HepG2 (cell line): ENCODE measurements at regions not wholly inside any gene's neighbourhood (a gene's known extent, or its start where the extent isn't known, plus 50 kb on each side); places are given as distances from the start of the nearest gene placed in this dataset.

Source experiments
- ATAC-seq: fragments of 200-7000 bp; cut with Tn5 transposase; 3 replicates; pipeline ENCODE4 v1.9.1; 2020; ENCODE audit warnings: mild to moderate bottlenecking, moderate library complexity
- BruUV-seq: library from RNA; stranded (reverse); fragments of 400-500 nt; replicated peaks from 2 replicates; lab custom pipeline; 2021; lab: Mats Ljungman, UMichigan
- CTCF ChIA-PET: fragments of 300-600 bp; formaldehyde crosslinking; extraction: SDS; loops from one replicate; lab custom pipeline; 2021; ENCODE audit warnings: low total read pairs, inconsistent platforms, low intra/inter-chr PET ratio; lab: Yijun Ruan, JAX
- POLR2A ChIA-PET: fragments of 350-600 bp; sonication (Branson Sonifier 250); formaldehyde crosslinking; loops from one replicate; lab custom pipeline; 2020; ENCODE audit warnings: antibody characterized with exemption, inconsistent platforms; lab: Yijun Ruan, JAX
- DNase-seq: peaks from one replicate; pipeline ENCODE4 v3.0.0-alpha.2; 2015; ENCODE audit warnings: low spot score
- FAIRE-seq: peaks from 3 replicates; lab custom pipeline; 2011; peaks lifted over from hg19 to GRCh38; lab: Jason Lieb, UNC
- H2AFZ ChIP-seq: one replicate; pipeline ENCODE4 v1.6.1; 2011; ENCODE audit warnings: low read length, inconsistent platforms
- H3K27ac ChIP-seq: fragments of 300-600 bp; 3 replicates; pipeline ENCODE4 v1.8.0; 2011; ENCODE audit warnings: mixed run types, mild to moderate bottlenecking, mixed read lengths, low read length, inconsistent platforms; ENCODE audit not compliant: insufficient read depth; ENCODE audit errors: extremely low read length
- H3K27me3 ChIP-seq, 2 experiments: fragments of 200-600 bp in 1 of 2; 2 replicates in 1 of 2; 3 replicates in 1 of 2; pipeline versions ENCODE4 v1.6.0 to v1.8.0; 2011; ENCODE audit warnings: low read length in 2 of 2, mild to moderate bottlenecking in 2 of 2, moderate library complexity in 2 of 2, inconsistent platforms in 1 of 2; ENCODE audit not compliant: insufficient read depth in 2 of 2, control insufficient read depth in 1 of 2
- H3K36me3 ChIP-seq, 2 experiments: fragments of 200-600 bp in 1 of 2; replicated peaks in 1 of 2; 2 replicates in 1 of 2; 3 replicates in 1 of 2; pipeline versions ENCODE4 v1.5.1 to v1.8.0; 2011; ENCODE audit warnings: low read length in 2 of 2, inconsistent platforms in 1 of 2; ENCODE audit not compliant: insufficient read depth in 2 of 2, control insufficient read depth in 1 of 2
- H3K4me1 ChIP-seq: 2 replicates; pipeline ENCODE4 v1.5.1; 2012; ENCODE audit warnings: low read length, inconsistent platforms; ENCODE audit not compliant: insufficient read depth
- H3K4me2 ChIP-seq: 2 replicates; pipeline ENCODE4 v1.6.0; 2011; ENCODE audit warnings: low read depth, low read length, inconsistent platforms
- H3K4me3 ChIP-seq, 3 experiments: fragments of 200-600 bp in 1 of 3; sonication (generic), shearing (Covaris generic) in 1 of 3; replicated peaks in 1 of 3; 2 replicates each; pipeline ENCODE4 v1.5.1; 2011 to 2016; ENCODE audit warnings: low read length in 3 of 3, inconsistent platforms in 2 of 3, low read depth in 2 of 3, mild to moderate bottlenecking in 2 of 3, control low read depth in 1 of 3, mixed read lengths in 1 of 3; ENCODE audit not compliant: insufficient read depth in 1 of 3
- H3K79me2 ChIP-seq: one replicate; pipeline ENCODE4 v1.6.1; 2011; ENCODE audit warnings: low read length, inconsistent platforms; ENCODE audit not compliant: insufficient read depth
- H3K9ac ChIP-seq: 2 replicates; pipeline ENCODE4 v1.6.0; 2011; ENCODE audit warnings: mild to moderate bottlenecking, low read depth, low read length, inconsistent platforms; ENCODE audit not compliant: insufficient read depth
- H3K9me3 ChIP-seq: 2 replicates; pipeline ENCODE4 v1.5.1; 2012; ENCODE audit warnings: mild to moderate bottlenecking, low read length
- H4K20me1 ChIP-seq: 2 replicates; pipeline ENCODE4 v1.6.0; 2011; ENCODE audit warnings: inconsistent platforms, mild to moderate bottlenecking, low read length, moderate library complexity; ENCODE audit not compliant: insufficient read depth
- ZNF136 ChIP-seq: sonication (generic); formaldehyde crosslinking; IDR thresholded peaks from 2 replicates; pipeline ENCODE4 v1.8.1; 2022; ENCODE audit warnings: low read depth, mild to moderate bottlenecking, moderate library complexity, missing genetic modification reagents
- ZNF337 ChIP-seq: sonication (generic); formaldehyde crosslinking; IDR thresholded peaks from 2 replicates; pipeline ENCODE4 v1.5.1; 2020; ENCODE audit warnings: missing genetic modification reagents, low read depth, mild to moderate bottlenecking, borderline replicate concordance
- WGBS: methylation state at CpG from one replicate; pipeline ENCODE4 v1.1.6; 2017; ENCODE audit warnings: low lambda C conversion rate; 5-methylcytosine and 5-hydroxymethylcytosine counted together
- in situ Hi-C: cut with HindIII; loops from 2 replicates; pipeline ENCODE4 v1.10.0; 2017; ENCODE audit warnings: low pct_unique_long_range_greater_than_20kb; ENCODE audit not compliant: extremely low pct_ligation_motif_present
- intact Hi-C: fragments of 100-400 bp; cut with micrococcal nuclease; formaldehyde crosslinking; loops from one replicate; pipeline ENCODE4 v1.10.0; 2022; ENCODE audit not compliant: unreplicated experiment
- TF ChIP-seq, protein P1 (sequence below): IDR thresholded peaks from 2 replicates; pipeline ENCODE4 v1.6.1; 2016; ENCODE audit warnings: low read depth, control low read depth
- TF ChIP-seq, protein P2 (sequence below): sonication (generic); formaldehyde crosslinking; IDR thresholded peaks from 2 replicates; pipeline ENCODE4 v1.8.1; 2022; ENCODE audit warnings: low read depth, mild to moderate bottlenecking, missing genetic modification reagents

DNA sequence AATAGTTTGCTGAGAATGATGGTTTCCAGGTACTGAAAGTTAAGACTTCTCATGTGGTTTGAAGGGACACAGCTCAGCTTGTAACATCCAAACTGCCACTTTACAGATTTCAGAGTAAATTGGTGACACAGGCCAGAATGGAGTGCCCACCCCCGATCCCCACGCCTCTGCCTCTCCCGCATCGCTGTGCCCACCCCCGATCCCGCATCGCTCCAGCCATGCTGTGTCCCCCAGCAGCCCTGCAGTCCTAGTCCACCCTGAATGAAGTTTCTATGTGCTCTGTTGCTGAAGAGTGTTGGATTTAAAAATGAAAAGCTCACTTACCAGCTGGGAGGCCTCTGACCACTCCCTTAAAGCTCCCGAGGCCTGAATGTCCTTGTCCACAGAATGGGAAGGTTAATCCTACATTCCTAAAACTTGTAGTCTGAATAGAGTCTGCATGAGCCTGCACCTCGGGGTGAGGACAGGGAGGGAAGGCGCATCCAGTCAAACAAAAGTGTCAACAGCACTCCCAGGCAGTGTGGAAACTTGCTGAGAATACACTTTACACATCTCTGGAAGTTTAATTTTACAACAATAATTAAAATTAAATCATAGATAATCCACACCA is 176.4 kb upstream of the ID2 start:
- CTCF ChIA-PET, result no interaction called here
- no peak for ATAC-seq

More for the DNA sequence above, 176.4 kb upstream of the ID2 start:
- H3K9me3 ChIP-seq, result no peaks in the 10 kb centered on the region
- H4K20me1 ChIP-seq, result no peaks in the 10 kb centered on the region
- H2AFZ ChIP-seq, result no peak overlapping the region
- BruUV-seq, result no TSS peak
- in situ Hi-C loops (no loop called here), intact Hi-C loops (no loop called here)
- no peaks in the 10 kb centered on the region for H3K36me3 ChIP-seq
- TF ChIP-seq ZNF337 (CRISPR knock-in tag) (no peak), ZNF136 (CRISPR knock-in tag) (no peak)
- TF ChIP-seq, protein P1, sequence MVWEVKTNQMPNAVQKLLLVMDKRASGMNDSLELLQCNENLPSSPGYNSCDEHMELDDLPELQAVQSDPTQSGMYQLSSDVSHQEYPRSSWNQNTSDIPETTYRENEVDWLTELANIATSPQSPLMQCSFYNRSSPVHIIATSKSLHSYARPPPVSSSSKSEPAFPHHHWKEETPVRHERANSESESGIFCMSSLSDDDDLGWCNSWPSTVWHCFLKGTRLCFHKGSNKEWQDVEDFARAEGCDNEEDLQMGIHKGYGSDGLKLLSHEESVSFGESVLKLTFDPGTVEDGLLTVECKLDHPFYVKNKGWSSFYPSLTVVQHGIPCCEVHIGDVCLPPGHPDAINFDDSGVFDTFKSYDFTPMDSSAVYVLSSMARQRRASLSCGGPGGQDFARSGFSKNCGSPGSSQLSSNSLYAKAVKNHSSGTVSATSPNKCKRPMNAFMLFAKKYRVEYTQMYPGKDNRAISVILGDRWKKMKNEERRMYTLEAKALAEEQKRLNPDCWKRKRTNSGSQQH (CRISPR knock-in tag), result no peak
- TF ChIP-seq, protein P2, sequence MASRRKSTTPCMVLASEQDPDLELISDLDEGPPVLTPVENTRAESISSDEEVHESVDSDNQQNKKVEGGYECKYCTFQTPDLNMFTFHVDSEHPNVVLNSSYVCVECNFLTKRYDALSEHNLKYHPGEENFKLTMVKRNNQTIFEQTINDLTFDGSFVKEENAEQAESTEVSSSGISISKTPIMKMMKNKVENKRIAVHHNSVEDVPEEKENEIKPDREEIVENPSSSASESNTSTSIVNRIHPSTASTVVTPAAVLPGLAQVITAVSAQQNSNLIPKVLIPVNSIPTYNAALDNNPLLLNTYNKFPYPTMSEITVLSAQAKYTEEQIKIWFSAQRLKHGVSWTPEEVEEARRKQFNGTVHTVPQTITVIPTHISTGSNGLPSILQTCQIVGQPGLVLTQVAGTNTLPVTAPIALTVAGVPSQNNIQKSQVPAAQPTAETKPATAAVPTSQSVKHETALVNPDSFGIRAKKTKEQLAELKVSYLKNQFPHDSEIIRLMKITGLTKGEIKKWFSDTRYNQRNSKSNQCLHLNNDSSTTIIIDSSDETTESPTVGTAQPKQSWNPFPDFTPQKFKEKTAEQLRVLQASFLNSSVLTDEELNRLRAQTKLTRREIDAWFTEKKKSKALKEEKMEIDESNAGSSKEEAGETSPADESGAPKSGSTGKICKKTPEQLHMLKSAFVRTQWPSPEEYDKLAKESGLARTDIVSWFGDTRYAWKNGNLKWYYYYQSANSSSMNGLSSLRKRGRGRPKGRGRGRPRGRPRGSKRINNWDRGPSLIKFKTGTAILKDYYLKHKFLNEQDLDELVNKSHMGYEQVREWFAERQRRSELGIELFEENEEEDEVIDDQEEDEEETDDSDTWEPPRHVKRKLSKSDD (CRISPR knock-in tag), result no peak
- H3K9ac ChIP-seq, result no peak overlapping the region
- POLR2A ChIA-PET, result no interaction called here
- H3K27me3 ChIP-seq, result peaks cover 5 to 38% of the 10 kb centered on the region in 2 experiments; a peak in 2 of 5 replicates
- H3K4me3 ChIP-seq, result no peak overlapping the region
- H3K4me1 ChIP-seq, result peaks cover 11% of the 10 kb centered on the region
- 52% methylated on average over 10 of the region's 10 CpGs for WGBS
- H3K27ac ChIP-seq, result no peak overlapping the region
- H3K79me2 ChIP-seq, result no peaks in the 10 kb centered on the region
- H3K4me2 ChIP-seq, result no peak overlapping the region
- FAIRE-seq (no peak), DNase-seq (no peak)
